IMR-90 (cell line): ENCODE measurements at regions not wholly inside any gene's neighbourhood (a gene's known extent, or its start where the extent isn't known, plus 50 kb on each side); places are given as distances from the start of the nearest gene placed in this dataset.

Experiments
- ATAC-seq: fragments of 200-7000 bp; cut with Tn5 transposase; 2 replicates; pipeline ENCODE4 v1.9.1; 2020; ENCODE audit warnings: low read depth, mild to moderate bottlenecking, moderate library complexity
- BruUV-seq: library from RNA; stranded (reverse); fragments of 400-500 nt; replicated peaks from 2 replicates; lab custom pipeline; 2021; lab: Mats Ljungman, UMichigan
- CTCF ChIA-PET: fragments of 300-600 bp; formaldehyde crosslinking; extraction: SDS; loops from one replicate; lab custom pipeline; 2021; ENCODE audit warnings: antibody characterized with exemption; lab: Yijun Ruan, JAX
- POLR2A ChIA-PET: fragments of 300-600 bp; sonication (Branson Sonifier 250); formaldehyde crosslinking; loops from one replicate; lab custom pipeline; 2022; ENCODE audit warnings: antibody characterized with exemption; ENCODE audit not compliant: unreplicated experiment; lab: Charles Lee
- DNase-seq: peaks from one replicate; pipeline ENCODE4 v3.0.0; 2013
- H2AFZ ChIP-seq: replicated peaks from 2 replicates; pipeline ENCODE3; 2013; ENCODE audit warnings: low read length, mild to moderate bottlenecking; ENCODE audit not compliant: poor library complexity
- H2AK5ac ChIP-seq: 2 replicates; pipeline ENCODE4 v1.6.1; 2013; ENCODE audit warnings: low read depth, low read length, inconsistent platforms
- H2AK9ac ChIP-seq: replicated peaks from 2 replicates; pipeline ENCODE3; 2013; ENCODE audit warnings: mild to moderate bottlenecking, low read depth, low read length, moderate library complexity; ENCODE audit not compliant: poor library complexity
- H2BK120ac ChIP-seq: 2 replicates; pipeline ENCODE4 v1.6.1; 2013; ENCODE audit warnings: low read depth, low read length, inconsistent platforms
- H2BK15ac ChIP-seq: 3 replicates; pipeline ENCODE4 v1.6.1; 2013; ENCODE audit warnings: low read depth, low read length, inconsistent platforms
- H2BK20ac ChIP-seq: 2 replicates; pipeline ENCODE4 v1.6.1; 2013; ENCODE audit warnings: low read depth, mild to moderate bottlenecking, inconsistent platforms, low read length, moderate library complexity
- H2BK5ac ChIP-seq: 2 replicates; pipeline ENCODE4 v1.6.1; 2013; ENCODE audit warnings: mild to moderate bottlenecking, low read depth, low read length, inconsistent platforms; ENCODE audit not compliant: poor library complexity, severe bottlenecking
- H3K14ac ChIP-seq: replicated peaks from 2 replicates; pipeline ENCODE4 v1.6.1; 2013; ENCODE audit warnings: low read depth, low read length, inconsistent platforms
- H3K18ac ChIP-seq: 2 replicates; pipeline ENCODE4 v1.6.1; 2013; ENCODE audit warnings: low read depth, low read length, control low read depth
- H3K23ac ChIP-seq: 2 replicates; pipeline ENCODE4 v1.6.1; 2013; ENCODE audit warnings: low read depth, low read length, inconsistent platforms
- H3K27ac ChIP-seq: 2 replicates; pipeline ENCODE4 v1.5.1; 2013; ENCODE audit warnings: mild to moderate bottlenecking, control low read depth, low read length; ENCODE audit not compliant: insufficient read depth
- H3K27me3 ChIP-seq: 2 replicates; pipeline ENCODE4 v1.6.1; 2013; ENCODE audit warnings: low read length; ENCODE audit not compliant: control insufficient read depth, insufficient read depth
- H3K36me3 ChIP-seq: 2 replicates; pipeline ENCODE4 v1.6.1; 2013; ENCODE audit warnings: low read length, mixed read lengths; ENCODE audit not compliant: control insufficient read depth, insufficient read depth
- H3K4ac ChIP-seq: 2 replicates; pipeline ENCODE4 v1.6.1; 2013; ENCODE audit warnings: low read depth, low read length, inconsistent platforms
- H3K4me1 ChIP-seq: 2 replicates; pipeline ENCODE4 v1.6.1; 2013; ENCODE audit warnings: low read length, mixed read lengths; ENCODE audit not compliant: control insufficient read depth, insufficient read depth
- H3K4me2 ChIP-seq: 2 replicates; pipeline ENCODE4 v1.6.1; 2013; ENCODE audit warnings: low read depth, mild to moderate bottlenecking, control low read depth, low read length, moderate library complexity
- H3K4me3 ChIP-seq: 2 replicates; pipeline ENCODE4 v1.5.1; 2013; ENCODE audit warnings: low read depth, mild to moderate bottlenecking, control low read depth, low read length, moderate library complexity; ENCODE audit not compliant: insufficient read depth
- H3K56ac ChIP-seq: 2 replicates; pipeline ENCODE4 v1.6.1; 2013; ENCODE audit warnings: low read length, inconsistent platforms; ENCODE audit not compliant: insufficient read depth; ENCODE audit errors: extremely low read depth
- H3K79me1 ChIP-seq, 2 experiments: 2 replicates each; pipeline ENCODE4 v1.6.1; 2013; ENCODE audit warnings: low read length in 2 of 2, inconsistent platforms in 1 of 2, low read depth in 1 of 2
- H3K9ac ChIP-seq: 2 replicates; pipeline ENCODE4 v1.6.1; 2013; ENCODE audit warnings: low read depth, low read length, control low read depth
- H3K9me1 ChIP-seq: 2 replicates; pipeline ENCODE4 v1.6.1; 2013; ENCODE audit warnings: low read length, inconsistent platforms; ENCODE audit not compliant: insufficient read depth
- H3K9me3 ChIP-seq: 2 replicates; pipeline ENCODE4 v1.6.1; 2013; ENCODE audit warnings: low read length; ENCODE audit not compliant: control insufficient read depth, insufficient read depth
- H4K20me1 ChIP-seq: 2 replicates; pipeline ENCODE4 v1.6.1; 2013; ENCODE audit warnings: low read length, inconsistent platforms; ENCODE audit not compliant: insufficient read depth
- H4K5ac ChIP-seq: 2 replicates; pipeline ENCODE4 v1.6.1; 2013; ENCODE audit warnings: mild to moderate bottlenecking, low read depth, low read length, control low read depth
- H4K8ac ChIP-seq, 2 experiments: 2 replicates each; pipeline ENCODE4 v1.6.1; 2013; ENCODE audit warnings: low read depth in 2 of 2, low read length in 2 of 2, control low read depth in 1 of 2, inconsistent platforms in 1 of 2
- H4K91ac ChIP-seq: 2 replicates; pipeline ENCODE4 v1.6.1; 2013; ENCODE audit warnings: low read depth, low read length, inconsistent platforms; ENCODE audit not compliant: insufficient read depth
- BHLHE40 ChIP-seq: fragments of 150-350 bp; IDR thresholded peaks from 2 replicates; pipeline ENCODE4 v1.6.1; 2016; ENCODE audit warnings: mild to moderate bottlenecking, low read depth, low read length
- CHD1 ChIP-seq: IDR thresholded peaks from 2 replicates; pipeline ENCODE4 v1.6.1; 2012; ENCODE audit warnings: low read depth, low read length, improper control_type of control experiment
- FOS ChIP-seq: fragments of 150-350 bp; IDR thresholded peaks from 2 replicates; pipeline ENCODE4 v1.6.1; 2016; ENCODE audit warnings: low read depth, low read length
- MAZ ChIP-seq: IDR thresholded peaks from 2 replicates; pipeline ENCODE4 v1.6.1; 2012; ENCODE audit warnings: low read depth, mild to moderate bottlenecking, low read length, improper control_type of control experiment, moderate library complexity, borderline replicate concordance
- POLR2A ChIP-seq: IDR thresholded peaks from 2 replicates; pipeline ENCODE4 v1.6.1; 2012; ENCODE audit warnings: mild to moderate bottlenecking, low read depth, low read length
- RAD21 ChIP-seq: IDR thresholded peaks from 2 replicates; pipeline ENCODE4 v1.6.1; 2012; ENCODE audit warnings: low read length, improper control_type of control experiment
- SMC3 ChIP-seq: fragments of 150-350 bp; IDR thresholded peaks from 2 replicates; pipeline ENCODE4 v1.6.1; 2016; ENCODE audit warnings: low read depth, mild to moderate bottlenecking, antibody characterized with exemption, low read length, moderate library complexity
- USF2 ChIP-seq: fragments of 150-350 bp; IDR thresholded peaks from 2 replicates; pipeline ENCODE4 v1.6.1; 2017; ENCODE audit warnings: mild to moderate bottlenecking, antibody characterized with exemption, low read length, low read depth
- WGBS, 2 experiments: methylation state at CpG; one replicate each; pipeline versions ENCODE4 v1.1.5 to v1.1.7; 2013; ENCODE audit warnings: missing lambda C conversion rate in 2 of 2; ENCODE audit not compliant: insufficient read length in 1 of 2; ENCODE audit errors: extremely low coverage in 2 of 2; 5-methylcytosine and 5-hydroxymethylcytosine counted together
- dilution Hi-C: fragments of 300-500 bp; cut with HindIII; formaldehyde crosslinking; loops from one replicate; pipeline ENCODE4 v1.14.3; 2018; ENCODE audit warnings: low sequenced_read_pairs; ENCODE audit not compliant: unreplicated experiment
- in situ Hi-C: fragments of 300-500 bp; cut with MboI; formaldehyde crosslinking; loops from 3 replicates; pipeline ENCODE4 v1.14.3; 2019; ENCODE audit warnings: low sequenced_read_pairs, inconsistent platforms, mixed read lengths
- intact Hi-C: fragments of 100-400 bp; cut with micrococcal nuclease; formaldehyde crosslinking; loops from 2 replicates; pipeline ENCODE4 v1.10.0; 2022

GRCh38 chr5:161600156-161600555 is 53.6 kb upstream of the GABRB2 start:
- no peaks in the 10 kb centered on the region for H3K27me3 ChIP-seq
- TF ChIP-seq SMC3 (no peak), CHD1 (no peak), POLR2A (no peak), BHLHE40 (no peak), FOS (no peak), RAD21 (no peak), MAZ (no peak), USF2 (no peak)
- no TSS peak for BruUV-seq
- no peak overlapping the region for H4K5ac ChIP-seq
- no peak overlapping the region for H3K4me3 ChIP-seq
- no peaks in the 10 kb centered on the region for H3K4me1 ChIP-seq
- no peaks in the 10 kb centered on the region for H3K36me3 ChIP-seq
- H3K4me2 ChIP-seq = no peak overlapping the region
- no peak overlapping the region for H3K9ac ChIP-seq
- intact Hi-C loops (no loop called here), in situ Hi-C loops (no loop called here), dilution Hi-C loops (no loop called here)
- H3K14ac ChIP-seq = no peak overlapping the region
- no peak overlapping the region for H2BK5ac ChIP-seq
- H3K56ac ChIP-seq = no peak overlapping the region
- WGBS, 2 experiments = no CpG with 5 or more reads among the region's 3 CpGs
- H2BK15ac ChIP-seq = no peak overlapping the region
- H3K9me3 ChIP-seq = peaks cover 6% of the 10 kb centered on the region; the same call in 1 of the 2 replicates
- H3K9me1 ChIP-seq = no peaks in the 10 kb centered on the region
- no peak overlapping the region for H4K91ac ChIP-seq
- no peaks in the 10 kb centered on the region for H4K20me1 ChIP-seq
- no peak overlapping the region for H3K27ac ChIP-seq
- no peak overlapping the region for H3K18ac ChIP-seq
- H3K23ac ChIP-seq = no peak overlapping the region
- H3K79me1 ChIP-seq = no peaks in the 10 kb centered on the region
- H4K8ac ChIP-seq = no peak overlapping the region
- no peak overlapping the region for H3K4ac ChIP-seq
- H2AK9ac ChIP-seq = no peak overlapping the region
- H2AFZ ChIP-seq = no peak overlapping the region
- CTCF ChIA-PET = no interaction called here
- H2AK5ac ChIP-seq = no peak overlapping the region
- POLR2A ChIA-PET = no interaction called here
- ATAC-seq (no peak), DNase-seq (no peak)
- H2BK120ac ChIP-seq = no peak overlapping the region
- H2BK20ac ChIP-seq = no peak overlapping the region
